ENCODE measurements at regions not wholly inside any gene's neighbourhood (a gene's known extent, or its start where the extent isn't known, plus 50 kb on each side); places are given as distances from the start of the nearest gene placed in this dataset.

GRCh38 chr6:125509477-125509876, 207.7 kb upstream of the HDDC2 start:
- TF ChIP-seq CTCF (conservative IDR thresholded peaks at IDR 0.05; ENCODE audit: low read length) = no peak
- no peak for TF ChIP-seq EZH2phosphoT487 (IDR thresholded peaks at IDR 0.05; ENCODE audit: borderline replicate concordance)

Data from Loucy (cell line).